ENCODE measurements at regions not wholly inside any gene's neighbourhood (a gene's known extent, or its start where the extent isn't known, plus 50 kb on each side); places are given as distances from the start of the nearest gene placed in this dataset.
A peak's percentile ranks its signal among the peaks of the same experiment; 100 is the strongest.

GRCh38 chr3:83454353-83454752 is 1504.4 kb upstream of the CADM2 start:
- Mint-ChIP-seq H3K9me3 (no peaks in the 10 kb centered on the region), H3K4me1 (peaks cover 6% of the 10 kb centered on the region), H3K36me3 (ENCODE audit: low read depth) (no peaks in the 10 kb centered on the region), H3K27me3 (ENCODE audit: insufficient read depth) (no peaks in the 10 kb centered on the region), H3K27ac (no peak overlapping the region), H3K4me3 (no peak overlapping the region)
- no peak overlapping the region for H3K9ac ChIP-seq (ENCODE audit: extremely low read depth, low read length, poor library complexity, severe bottlenecking)
- 98% methylated on average over 3 of the region's 4 CpGs; no CpG with 5 or more reads in 1 of the 2 experiments for WGBS, 2 experiments (ENCODE audit: insufficient coverage in 1 of 2, insufficient read length in 1 of 2)
- no peaks in the 10 kb centered on the region for H3K36me3 ChIP-seq (ENCODE audit: control insufficient read depth, insufficient read depth, low read length)
- peaks cover 6% of the 10 kb centered on the region for H3K4me1 ChIP-seq (ENCODE audit: control insufficient read depth, insufficient read depth, low read length)
- TF ChIP-seq, protein P1, sequence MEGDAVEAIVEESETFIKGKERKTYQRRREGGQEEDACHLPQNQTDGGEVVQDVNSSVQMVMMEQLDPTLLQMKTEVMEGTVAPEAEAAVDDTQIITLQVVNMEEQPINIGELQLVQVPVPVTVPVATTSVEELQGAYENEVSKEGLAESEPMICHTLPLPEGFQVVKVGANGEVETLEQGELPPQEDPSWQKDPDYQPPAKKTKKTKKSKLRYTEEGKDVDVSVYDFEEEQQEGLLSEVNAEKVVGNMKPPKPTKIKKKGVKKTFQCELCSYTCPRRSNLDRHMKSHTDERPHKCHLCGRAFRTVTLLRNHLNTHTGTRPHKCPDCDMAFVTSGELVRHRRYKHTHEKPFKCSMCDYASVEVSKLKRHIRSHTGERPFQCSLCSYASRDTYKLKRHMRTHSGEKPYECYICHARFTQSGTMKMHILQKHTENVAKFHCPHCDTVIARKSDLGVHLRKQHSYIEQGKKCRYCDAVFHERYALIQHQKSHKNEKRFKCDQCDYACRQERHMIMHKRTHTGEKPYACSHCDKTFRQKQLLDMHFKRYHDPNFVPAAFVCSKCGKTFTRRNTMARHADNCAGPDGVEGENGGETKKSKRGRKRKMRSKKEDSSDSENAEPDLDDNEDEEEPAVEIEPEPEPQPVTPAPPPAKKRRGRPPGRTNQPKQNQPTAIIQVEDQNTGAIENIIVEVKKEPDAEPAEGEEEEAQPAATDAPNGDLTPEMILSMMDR (conservative IDR thresholded peaks at IDR 0.05) = no peak
- peak; percentile 45 for DNase-seq
- no peak overlapping the region for H3K27ac ChIP-seq (ENCODE audit: low read depth, low read length)
- no peaks in the 10 kb centered on the region for H3K27me3 ChIP-seq (ENCODE audit: control insufficient read depth, insufficient read depth, low read length, poor library complexity, severe bottlenecking)
- no peaks in the 10 kb centered on the region for H3K9me3 ChIP-seq (ENCODE audit: control insufficient read depth, low read length)
- no peak overlapping the region for H3K4me3 ChIP-seq (ENCODE audit: low read length)

- Histone ChIP-seq H3K9me3 (ENCODE audit: control insufficient read depth, low read length) (peaks cover 7% of the 10 kb centered on the region), H3K4me1 (ENCODE audit: control insufficient read depth, insufficient read depth, low read length) (peaks cover 6% of the 10 kb centered on the region), H3K9ac (ENCODE audit: extremely low read depth, low read length, poor library complexity, severe bottlenecking) (no peak overlapping the region), H3K4me3 (ENCODE audit: low read length) (no peak overlapping the region), H3K36me3 (ENCODE audit: control insufficient read depth, insufficient read depth, low read length) (no peaks in the 10 kb centered on the region), H3K27ac (ENCODE audit: low read depth, low read length) (no peak overlapping the region), H3K27me3 (ENCODE audit: control insufficient read depth, insufficient read depth, low read length, poor library complexity, severe bottlenecking) (no peaks in the 10 kb centered on the region)
- Mint-ChIP-seq H3K4me1 (peaks cover 13% of the 10 kb centered on the region), H3K27ac (no peak overlapping the region), H3K36me3 (ENCODE audit: low read depth) (no peaks in the 10 kb centered on the region), H3K4me3 (no peak overlapping the region), H3K27me3 (ENCODE audit: insufficient read depth) (no peaks in the 10 kb centered on the region), H3K9me3 (peaks cover 4% of the 10 kb centered on the region)
- 93 to 96% methylated on average over 2 of the region's 2 CpGs for WGBS, 2 experiments (ENCODE audit: insufficient coverage in 1 of 2, insufficient read length in 1 of 2)
- TF ChIP-seq, protein P1 (conservative IDR thresholded peaks at IDR 0.05) = no peak
- DNase-seq = no peak
Measured at GRCh38 chr3:83457551-83457950, 1501.2 kb upstream of the CADM2 start.

- Mint-ChIP-seq H3K9me3 (peaks cover 4% of the 10 kb centered on the region), H3K36me3 (ENCODE audit: low read depth) (no peaks in the 10 kb centered on the region), H3K27me3 (ENCODE audit: insufficient read depth) (no peaks in the 10 kb centered on the region), H3K4me1 (peaks cover 12% of the 10 kb centered on the region), H3K27ac (no peak overlapping the region), H3K4me3 (no peak overlapping the region)
- H3K4me3 ChIP-seq (ENCODE audit: low read length) = no peak overlapping the region
- no peaks in the 10 kb centered on the region for H3K36me3 ChIP-seq (ENCODE audit: control insufficient read depth, insufficient read depth, low read length)
- no peak overlapping the region for H3K9ac ChIP-seq (ENCODE audit: extremely low read depth, low read length, poor library complexity, severe bottlenecking)
- H3K27me3 ChIP-seq (ENCODE audit: control insufficient read depth, insufficient read depth, low read length, poor library complexity, severe bottlenecking) = no peaks in the 10 kb centered on the region
- 86% methylated on average over 2 of the region's 2 CpGs; no CpG with 5 or more reads in 1 of the 2 experiments for WGBS, 2 experiments (ENCODE audit: insufficient coverage in 1 of 2, insufficient read length in 1 of 2)
- peaks cover 7% of the 10 kb centered on the region for H3K9me3 ChIP-seq (ENCODE audit: control insufficient read depth, low read length)
- H3K4me1 ChIP-seq (ENCODE audit: control insufficient read depth, insufficient read depth, low read length) = peaks cover 6% of the 10 kb centered on the region
- no peak overlapping the region for H3K27ac ChIP-seq (ENCODE audit: low read depth, low read length)
- TF ChIP-seq, protein P1 (conservative IDR thresholded peaks at IDR 0.05) = no peak
- no peak for DNase-seq
Measured at GRCh38 chr3:83460052-83460451, 1498.7 kb upstream of the CADM2 start.
